IMR-90 (cell line): ENCODE measurements at regions not wholly inside any gene's neighbourhood (a gene's known extent, or its start where the extent isn't known, plus 50 kb on each side); places are given as distances from the start of the nearest gene placed in this dataset.
A peak's percentile ranks its signal among the peaks of the same experiment; 100 is the strongest.

Experiments
- ATAC-seq: fragments of 200-7000 bp; cut with Tn5 transposase; 2 replicates; pipeline ENCODE4 v1.9.1; 2020; ENCODE audit warnings: low read depth, mild to moderate bottlenecking, moderate library complexity
- BruUV-seq: library from RNA; stranded (reverse); fragments of 400-500 nt; replicated peaks from 2 replicates; lab custom pipeline; 2021; lab: Mats Ljungman, UMichigan
- CTCF ChIA-PET: fragments of 300-600 bp; formaldehyde crosslinking; extraction: SDS; loops from one replicate; lab custom pipeline; 2021; ENCODE audit warnings: antibody characterized with exemption; lab: Yijun Ruan, JAX
- POLR2A ChIA-PET: fragments of 300-600 bp; sonication (Branson Sonifier 250); formaldehyde crosslinking; loops from one replicate; lab custom pipeline; 2022; ENCODE audit warnings: antibody characterized with exemption; ENCODE audit not compliant: unreplicated experiment; lab: Charles Lee
- DNase-seq: peaks from one replicate; pipeline ENCODE4 v3.0.0; 2013
- H2AFZ ChIP-seq: replicated peaks from 2 replicates; pipeline ENCODE3; 2013; ENCODE audit warnings: low read length, mild to moderate bottlenecking; ENCODE audit not compliant: poor library complexity
- H2AK5ac ChIP-seq: 2 replicates; pipeline ENCODE4 v1.6.1; 2013; ENCODE audit warnings: low read depth, low read length, inconsistent platforms
- H2AK9ac ChIP-seq: replicated peaks from 2 replicates; pipeline ENCODE3; 2013; ENCODE audit warnings: mild to moderate bottlenecking, low read depth, low read length, moderate library complexity; ENCODE audit not compliant: poor library complexity
- H2BK120ac ChIP-seq: 2 replicates; pipeline ENCODE4 v1.6.1; 2013; ENCODE audit warnings: low read depth, low read length, inconsistent platforms
- H2BK15ac ChIP-seq: 3 replicates; pipeline ENCODE4 v1.6.1; 2013; ENCODE audit warnings: low read depth, low read length, inconsistent platforms
- H2BK20ac ChIP-seq: 2 replicates; pipeline ENCODE4 v1.6.1; 2013; ENCODE audit warnings: low read depth, mild to moderate bottlenecking, inconsistent platforms, low read length, moderate library complexity
- H2BK5ac ChIP-seq: 2 replicates; pipeline ENCODE4 v1.6.1; 2013; ENCODE audit warnings: mild to moderate bottlenecking, low read depth, low read length, inconsistent platforms; ENCODE audit not compliant: poor library complexity, severe bottlenecking
- H3K14ac ChIP-seq: replicated peaks from 2 replicates; pipeline ENCODE4 v1.6.1; 2013; ENCODE audit warnings: low read depth, low read length, inconsistent platforms
- H3K18ac ChIP-seq: 2 replicates; pipeline ENCODE4 v1.6.1; 2013; ENCODE audit warnings: low read depth, low read length, control low read depth
- H3K23ac ChIP-seq: 2 replicates; pipeline ENCODE4 v1.6.1; 2013; ENCODE audit warnings: low read depth, low read length, inconsistent platforms
- H3K27ac ChIP-seq: 2 replicates; pipeline ENCODE4 v1.5.1; 2013; ENCODE audit warnings: mild to moderate bottlenecking, control low read depth, low read length; ENCODE audit not compliant: insufficient read depth
- H3K27me3 ChIP-seq: 2 replicates; pipeline ENCODE4 v1.6.1; 2013; ENCODE audit warnings: low read length; ENCODE audit not compliant: control insufficient read depth, insufficient read depth
- H3K36me3 ChIP-seq: 2 replicates; pipeline ENCODE4 v1.6.1; 2013; ENCODE audit warnings: low read length, mixed read lengths; ENCODE audit not compliant: control insufficient read depth, insufficient read depth
- H3K4ac ChIP-seq: 2 replicates; pipeline ENCODE4 v1.6.1; 2013; ENCODE audit warnings: low read depth, low read length, inconsistent platforms
- H3K4me1 ChIP-seq: 2 replicates; pipeline ENCODE4 v1.6.1; 2013; ENCODE audit warnings: low read length, mixed read lengths; ENCODE audit not compliant: control insufficient read depth, insufficient read depth
- H3K4me2 ChIP-seq: 2 replicates; pipeline ENCODE4 v1.6.1; 2013; ENCODE audit warnings: low read depth, mild to moderate bottlenecking, control low read depth, low read length, moderate library complexity
- H3K4me3 ChIP-seq: 2 replicates; pipeline ENCODE4 v1.5.1; 2013; ENCODE audit warnings: low read depth, mild to moderate bottlenecking, control low read depth, low read length, moderate library complexity; ENCODE audit not compliant: insufficient read depth
- H3K56ac ChIP-seq: 2 replicates; pipeline ENCODE4 v1.6.1; 2013; ENCODE audit warnings: low read length, inconsistent platforms; ENCODE audit not compliant: insufficient read depth; ENCODE audit errors: extremely low read depth
- H3K79me1 ChIP-seq, 2 experiments: 2 replicates each; pipeline ENCODE4 v1.6.1; 2013; ENCODE audit warnings: low read length in 2 of 2, inconsistent platforms in 1 of 2, low read depth in 1 of 2
- H3K9ac ChIP-seq: 2 replicates; pipeline ENCODE4 v1.6.1; 2013; ENCODE audit warnings: low read depth, low read length, control low read depth
- H3K9me1 ChIP-seq: 2 replicates; pipeline ENCODE4 v1.6.1; 2013; ENCODE audit warnings: low read length, inconsistent platforms; ENCODE audit not compliant: insufficient read depth
- H3K9me3 ChIP-seq: 2 replicates; pipeline ENCODE4 v1.6.1; 2013; ENCODE audit warnings: low read length; ENCODE audit not compliant: control insufficient read depth, insufficient read depth
- H4K20me1 ChIP-seq: 2 replicates; pipeline ENCODE4 v1.6.1; 2013; ENCODE audit warnings: low read length, inconsistent platforms; ENCODE audit not compliant: insufficient read depth
- H4K5ac ChIP-seq: 2 replicates; pipeline ENCODE4 v1.6.1; 2013; ENCODE audit warnings: mild to moderate bottlenecking, low read depth, low read length, control low read depth
- H4K8ac ChIP-seq, 2 experiments: 2 replicates each; pipeline ENCODE4 v1.6.1; 2013; ENCODE audit warnings: low read depth in 2 of 2, low read length in 2 of 2, control low read depth in 1 of 2, inconsistent platforms in 1 of 2
- H4K91ac ChIP-seq: 2 replicates; pipeline ENCODE4 v1.6.1; 2013; ENCODE audit warnings: low read depth, low read length, inconsistent platforms; ENCODE audit not compliant: insufficient read depth
- BHLHE40 ChIP-seq: fragments of 150-350 bp; IDR thresholded peaks from 2 replicates; pipeline ENCODE4 v1.6.1; 2016; ENCODE audit warnings: mild to moderate bottlenecking, low read depth, low read length
- CEBPB ChIP-seq: IDR thresholded peaks from 2 replicates; pipeline ENCODE4 v1.6.1; 2012; ENCODE audit warnings: low read depth, low read length, improper control_type of control experiment
- FOS ChIP-seq: fragments of 150-350 bp; IDR thresholded peaks from 2 replicates; pipeline ENCODE4 v1.6.1; 2016; ENCODE audit warnings: low read depth, low read length
- MAFK ChIP-seq: IDR thresholded peaks from 2 replicates; pipeline ENCODE4 v1.6.1; 2012; ENCODE audit warnings: low read depth, low read length, improper control_type of control experiment
- MAZ ChIP-seq: IDR thresholded peaks from 2 replicates; pipeline ENCODE4 v1.6.1; 2012; ENCODE audit warnings: low read depth, mild to moderate bottlenecking, low read length, improper control_type of control experiment, moderate library complexity, borderline replicate concordance
- MXI1 ChIP-seq: IDR thresholded peaks from 2 replicates; pipeline ENCODE4 v1.6.1; 2012; ENCODE audit warnings: low read depth, mild to moderate bottlenecking, low read length, moderate library complexity, borderline replicate concordance
- NFE2L2 ChIP-seq: fragments of 150-350 bp; IDR thresholded peaks from 2 replicates; pipeline ENCODE4 v1.6.1; 2016; ENCODE audit warnings: low read depth, mild to moderate bottlenecking, low read length
- POLR2A ChIP-seq: IDR thresholded peaks from 2 replicates; pipeline ENCODE4 v1.6.1; 2012; ENCODE audit warnings: mild to moderate bottlenecking, low read depth, low read length
- RAD21 ChIP-seq: IDR thresholded peaks from 2 replicates; pipeline ENCODE4 v1.6.1; 2012; ENCODE audit warnings: low read length, improper control_type of control experiment
- RCOR1 ChIP-seq: IDR thresholded peaks from 2 replicates; pipeline ENCODE4 v1.6.1; 2012; ENCODE audit warnings: mild to moderate bottlenecking, low read length, improper control_type of control experiment; ENCODE audit not compliant: insufficient replicate concordance
- RFX5 ChIP-seq: IDR thresholded peaks from 2 replicates; pipeline ENCODE4 v1.8.0; 2012; ENCODE audit warnings: low read depth, mild to moderate bottlenecking, low read length, moderate library complexity
- SMC3 ChIP-seq: fragments of 150-350 bp; IDR thresholded peaks from 2 replicates; pipeline ENCODE4 v1.6.1; 2016; ENCODE audit warnings: low read depth, mild to moderate bottlenecking, antibody characterized with exemption, low read length, moderate library complexity
- WGBS, 2 experiments: methylation state at CpG; one replicate each; pipeline versions ENCODE4 v1.1.5 to v1.1.7; 2013; ENCODE audit warnings: missing lambda C conversion rate in 2 of 2; ENCODE audit not compliant: insufficient read length in 1 of 2; ENCODE audit errors: extremely low coverage in 2 of 2; 5-methylcytosine and 5-hydroxymethylcytosine counted together
- dilution Hi-C: fragments of 300-500 bp; cut with HindIII; formaldehyde crosslinking; loops from one replicate; pipeline ENCODE4 v1.14.3; 2018; ENCODE audit warnings: low sequenced_read_pairs; ENCODE audit not compliant: unreplicated experiment
- in situ Hi-C: fragments of 300-500 bp; cut with MboI; formaldehyde crosslinking; loops from 3 replicates; pipeline ENCODE4 v1.14.3; 2019; ENCODE audit warnings: low sequenced_read_pairs, inconsistent platforms, mixed read lengths
- intact Hi-C: fragments of 100-400 bp; cut with micrococcal nuclease; formaldehyde crosslinking; loops from 2 replicates; pipeline ENCODE4 v1.10.0; 2022
- TF ChIP-seq, protein P1 (sequence below): conservative IDR thresholded peaks from 2 replicates; pipeline ENCODE4 v1.5.1; 2012; ENCODE audit warnings: mild to moderate bottlenecking, low read depth, low read length, improper control_type of control experiment
- TF ChIP-seq, protein P2 (sequence below): fragments of 150-350 bp; IDR thresholded peaks from 2 replicates; pipeline ENCODE4 v1.6.1; 2017; ENCODE audit warnings: mild to moderate bottlenecking, antibody characterized with exemption, low read length, low read depth
- TF ChIP-seq, protein P3 (sequence below): fragments of 150-350 bp; IDR thresholded peaks from 2 replicates; pipeline ENCODE4 v1.6.1; 2016; ENCODE audit warnings: low read depth, mild to moderate bottlenecking, low read length, moderate library complexity, borderline replicate concordance

DNA sequence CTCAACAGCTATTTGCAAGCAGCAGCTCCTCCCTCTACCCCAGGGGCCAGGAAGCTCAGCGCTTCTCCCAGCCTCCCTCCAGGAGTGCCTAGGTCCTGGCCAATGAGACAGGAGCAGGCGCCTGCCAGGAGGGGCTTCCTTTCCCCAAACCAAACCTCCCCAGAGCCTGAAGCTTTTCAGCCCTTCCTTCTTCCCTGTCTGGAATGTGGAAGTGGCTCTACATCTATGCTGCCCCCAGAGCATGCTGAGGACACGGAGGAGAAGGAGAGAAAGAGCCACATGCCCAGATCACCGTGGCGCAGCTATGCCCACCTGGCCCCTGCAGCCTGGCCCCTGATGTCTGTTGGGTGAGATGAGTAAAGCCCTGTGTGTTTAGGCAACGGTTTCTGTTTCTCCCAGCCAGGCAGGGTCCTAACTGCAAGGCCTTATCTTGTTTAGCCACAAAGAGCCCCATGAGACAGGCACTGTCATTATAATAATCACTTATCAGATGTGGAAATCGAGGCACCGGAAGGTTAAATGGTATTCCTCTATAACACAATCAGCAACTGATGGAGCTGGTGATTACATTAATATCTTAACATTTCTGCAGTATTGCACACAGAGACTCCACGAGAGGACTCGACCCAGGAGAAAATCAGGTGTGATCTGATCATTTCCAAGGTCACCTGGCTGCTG lies 315.8 kb downstream of the CTTN start:
- TF ChIP-seq MAZ (no peak), MXI1 (no peak), RCOR1 (no peak), BHLHE40 (no peak), MAFK (no peak), FOS (no peak), SMC3 (no peak), RFX5 (no peak), CEBPB (no peak), RAD21 (no peak), NFE2L2 (no peak), POLR2A (no peak)
- TF ChIP-seq, protein P1, sequence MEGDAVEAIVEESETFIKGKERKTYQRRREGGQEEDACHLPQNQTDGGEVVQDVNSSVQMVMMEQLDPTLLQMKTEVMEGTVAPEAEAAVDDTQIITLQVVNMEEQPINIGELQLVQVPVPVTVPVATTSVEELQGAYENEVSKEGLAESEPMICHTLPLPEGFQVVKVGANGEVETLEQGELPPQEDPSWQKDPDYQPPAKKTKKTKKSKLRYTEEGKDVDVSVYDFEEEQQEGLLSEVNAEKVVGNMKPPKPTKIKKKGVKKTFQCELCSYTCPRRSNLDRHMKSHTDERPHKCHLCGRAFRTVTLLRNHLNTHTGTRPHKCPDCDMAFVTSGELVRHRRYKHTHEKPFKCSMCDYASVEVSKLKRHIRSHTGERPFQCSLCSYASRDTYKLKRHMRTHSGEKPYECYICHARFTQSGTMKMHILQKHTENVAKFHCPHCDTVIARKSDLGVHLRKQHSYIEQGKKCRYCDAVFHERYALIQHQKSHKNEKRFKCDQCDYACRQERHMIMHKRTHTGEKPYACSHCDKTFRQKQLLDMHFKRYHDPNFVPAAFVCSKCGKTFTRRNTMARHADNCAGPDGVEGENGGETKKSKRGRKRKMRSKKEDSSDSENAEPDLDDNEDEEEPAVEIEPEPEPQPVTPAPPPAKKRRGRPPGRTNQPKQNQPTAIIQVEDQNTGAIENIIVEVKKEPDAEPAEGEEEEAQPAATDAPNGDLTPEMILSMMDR, result no peak
- TF ChIP-seq, protein P2, sequence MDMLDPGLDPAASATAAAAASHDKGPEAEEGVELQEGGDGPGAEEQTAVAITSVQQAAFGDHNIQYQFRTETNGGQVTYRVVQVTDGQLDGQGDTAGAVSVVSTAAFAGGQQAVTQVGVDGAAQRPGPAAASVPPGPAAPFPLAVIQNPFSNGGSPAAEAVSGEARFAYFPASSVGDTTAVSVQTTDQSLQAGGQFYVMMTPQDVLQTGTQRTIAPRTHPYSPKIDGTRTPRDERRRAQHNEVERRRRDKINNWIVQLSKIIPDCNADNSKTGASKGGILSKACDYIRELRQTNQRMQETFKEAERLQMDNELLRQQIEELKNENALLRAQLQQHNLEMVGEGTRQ, result no peak
- TF ChIP-seq, protein P3, sequence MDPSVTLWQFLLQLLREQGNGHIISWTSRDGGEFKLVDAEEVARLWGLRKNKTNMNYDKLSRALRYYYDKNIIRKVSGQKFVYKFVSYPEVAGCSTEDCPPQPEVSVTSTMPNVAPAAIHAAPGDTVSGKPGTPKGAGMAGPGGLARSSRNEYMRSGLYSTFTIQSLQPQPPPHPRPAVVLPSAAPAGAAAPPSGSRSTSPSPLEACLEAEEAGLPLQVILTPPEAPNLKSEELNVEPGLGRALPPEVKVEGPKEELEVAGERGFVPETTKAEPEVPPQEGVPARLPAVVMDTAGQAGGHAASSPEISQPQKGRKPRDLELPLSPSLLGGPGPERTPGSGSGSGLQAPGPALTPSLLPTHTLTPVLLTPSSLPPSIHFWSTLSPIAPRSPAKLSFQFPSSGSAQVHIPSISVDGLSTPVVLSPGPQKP, result no peak
- no peak for DNase-seq
- ChIA-PET POLR2A (no interaction called here), CTCF (interaction anchor here (0.5 kb wide), 1 partner anchor 85 kb away, joined by 3 read pairs; no protein-coding TSS in a partner anchor)
- no peak overlapping the region for H4K8ac ChIP-seq
- no peak overlapping the region for H2BK15ac ChIP-seq
- no peak overlapping the region for H2BK5ac ChIP-seq
- WGBS, 2 experiments, result no CpG with 5 or more reads among the region's 10 CpGs
- dilution Hi-C loops (no loop called here), in situ Hi-C loops (no loop called here), intact Hi-C loops (no loop called here)
- H3K9me1 ChIP-seq, result no peaks in the 10 kb centered on the region
- no peak overlapping the region for H3K27ac ChIP-seq
- H4K5ac ChIP-seq, result no peak overlapping the region
- no peak overlapping the region for H3K56ac ChIP-seq
- H3K9me3 ChIP-seq, result no peaks in the 10 kb centered on the region
- no peaks in the 10 kb centered on the region for H3K79me1 ChIP-seq
- H3K23ac ChIP-seq, result no peak overlapping the region
- no peak overlapping the region for H3K9ac ChIP-seq
- no peaks in the 10 kb centered on the region for H3K4me1 ChIP-seq
- H3K4me3 ChIP-seq, result no peak overlapping the region
- H3K18ac ChIP-seq, result no peak overlapping the region
- no peak overlapping the region for H3K4me2 ChIP-seq
- peaks cover 4% of the 10 kb centered on the region; the same call in 1 of the 2 replicates for H3K27me3 ChIP-seq
- no peaks in the 10 kb centered on the region; the same call in 1 of the 2 replicates for H4K20me1 ChIP-seq
- no peak overlapping the region for H3K4ac ChIP-seq
- no peak overlapping the region for H2AK9ac ChIP-seq
- no peak overlapping the region for H2BK120ac ChIP-seq
- no peak overlapping the region for H2AK5ac ChIP-seq
- no peak overlapping the region for H3K14ac ChIP-seq
- no peak overlapping the region for H2AFZ ChIP-seq
- BruUV-seq, result no TSS peak
- no peak overlapping the region for H4K91ac ChIP-seq
- no peaks in the 10 kb centered on the region for H3K36me3 ChIP-seq
- H2BK20ac ChIP-seq, result no peak overlapping the region
- ATAC-seq, result peak; percentile 61
